K562 (cell line): ENCODE measurements at regions not wholly inside any gene's neighbourhood (a gene's known extent, or its start where the extent isn't known, plus 50 kb on each side); places are given as distances from the start of the nearest gene placed in this dataset.

Source experiments
- ATAC-seq: fragments of 200-7000 bp; cut with Tn5 transposase; 3 replicates; pipeline ENCODE4 v1.9.1; 2020; ENCODE audit warnings: moderate library complexity
- BruUV-seq: library from RNA; stranded (reverse); fragments of 400-500 nt; replicated peaks from 2 replicates; lab custom pipeline; 2021; lab: Mats Ljungman, UMichigan
- CTCF ChIA-PET: fragments of 300-600 bp; formaldehyde crosslinking; extraction: SDS; loops from one replicate; lab custom pipeline; 2021; ENCODE audit warnings: low intra/inter-chr PET ratio; lab: Yijun Ruan, JAX
- POLR2A ChIA-PET: fragments of 300-600, 350-650 bp; sonication (Branson Sonifier 250); formaldehyde crosslinking; extraction: SDS; loops from one replicate; lab custom pipeline; 2021; ENCODE audit warnings: antibody characterized with exemption, inconsistent platforms; lab: Yijun Ruan, JAX
- DNase-seq, 4 experiments: peaks; one replicate each; pipeline versions ENCODE4 v3.0.0 to v3.0.0-alpha.2; 2011 to 2018; ENCODE audit warnings: low spot score in 3 of 4, mixed read lengths in 3 of 4; ENCODE audit errors: extremely low read depth in 1 of 4
- FAIRE-seq: peaks from 2 replicates; lab custom pipeline; 2011; peaks lifted over from hg19 to GRCh38; lab: Jason Lieb, UNC
- H2AFZ ChIP-seq: 2 replicates; pipeline ENCODE4 v1.6.0; 2011; ENCODE audit warnings: low read depth, low read length, control low read depth, inconsistent platforms
- H3K27ac ChIP-seq: fragments of 200-600 bp; 3 replicates; pipeline ENCODE4 v1.8.0; 2011; ENCODE audit warnings: low read depth, mild to moderate bottlenecking, control low read depth, inconsistent platforms, low read length, moderate library complexity, mixed read lengths; ENCODE audit errors: extremely low read depth
- H3K27me3 ChIP-seq, 2 experiments: fragments of 300-600 bp in 1 of 2; 2 replicates in 1 of 2; 3 replicates in 1 of 2; pipeline versions ENCODE4 v1.6.0 to v1.8.0; 2011; ENCODE audit warnings: inconsistent platforms in 2 of 2, low read length in 2 of 2, mild to moderate bottlenecking in 1 of 2, mixed read lengths in 1 of 2, moderate library complexity in 1 of 2; ENCODE audit not compliant: control insufficient read depth in 2 of 2, insufficient read depth in 2 of 2
- H3K36me3 ChIP-seq: fragments of 300-600 bp; 3 replicates; pipeline ENCODE4 v1.8.0; 2011; ENCODE audit warnings: mild to moderate bottlenecking, low read length, inconsistent platforms; ENCODE audit not compliant: control insufficient read depth, insufficient read depth
- H3K4me1 ChIP-seq, 2 experiments: fragments of 200-600 bp in 1 of 2; replicated peaks in 1 of 2; 2 replicates in 1 of 2; 3 replicates in 1 of 2; pipeline versions ENCODE4 v1.5.1 to v1.8.0; 2011; ENCODE audit warnings: inconsistent platforms in 2 of 2, low read length in 2 of 2, mild to moderate bottlenecking in 1 of 2, mixed read lengths in 1 of 2, moderate library complexity in 1 of 2; ENCODE audit not compliant: control insufficient read depth in 2 of 2, insufficient read depth in 2 of 2
- H3K4me2 ChIP-seq: 2 replicates; pipeline ENCODE4 v1.6.1; 2011; ENCODE audit warnings: low read length, control low read depth, inconsistent platforms, mixed read lengths; ENCODE audit not compliant: insufficient read depth
- H3K4me3 ChIP-seq: fragments of 200-600 bp; sonication (generic), shearing (Covaris generic); 2 replicates; pipeline ENCODE4 v1.5.1; 2016; ENCODE audit warnings: control low read depth, inconsistent platforms
- H3K79me2 ChIP-seq: fragments of 200-600 bp; 3 replicates; pipeline ENCODE4 v1.8.0; 2011; ENCODE audit warnings: low read length, inconsistent platforms; ENCODE audit not compliant: control insufficient read depth, insufficient read depth
- H3K9ac ChIP-seq, 2 experiments: 2 replicates each; pipeline versions ENCODE4 v1.6.0 to v1.6.1; 2011; ENCODE audit warnings: low read depth in 2 of 2, low read length in 2 of 2, control low read depth in 1 of 2, inconsistent platforms in 1 of 2, mild to moderate bottlenecking in 1 of 2, mixed read lengths in 1 of 2; ENCODE audit not compliant: insufficient read depth in 1 of 2
- H3K9me1 ChIP-seq: one replicate; pipeline ENCODE4 v1.6.0; 2011; ENCODE audit warnings: inconsistent platforms, mild to moderate bottlenecking, low read length, moderate library complexity; ENCODE audit not compliant: control insufficient read depth, insufficient read depth
- H3K9me3 ChIP-seq: replicated peaks from 2 replicates; pipeline ENCODE4 v1.5.1; 2011; ENCODE audit warnings: low read depth, low read length, inconsistent platforms; ENCODE audit not compliant: control insufficient read depth, insufficient read depth
- H4K20me1 ChIP-seq: replicated peaks from 2 replicates; pipeline ENCODE4 v1.6.1; 2011; ENCODE audit warnings: low read length, inconsistent platforms, mixed read lengths; ENCODE audit not compliant: control insufficient read depth, insufficient read depth
- BCL6 ChIP-seq: fragments of 250-450 bp; sonication (Bioruptor Pico); IDR thresholded peaks from 2 replicates; pipeline ENCODE4 v1.4.0; 2020
- CBFA2T3 ChIP-seq: fragments of 450-650 bp; IDR thresholded peaks from 2 replicates; pipeline ENCODE4 v1.6.1; 2017
- CC2D1A ChIP-seq: fragments of 450-650 bp; IDR thresholded peaks from 2 replicates; pipeline ENCODE4 v1.6.1; 2017; ENCODE audit warnings: mild to moderate bottlenecking
- FIP1L1 ChIP-seq: fragments of 200-400 bp; formaldehyde crosslinking; IDR thresholded peaks from 2 replicates; pipeline ENCODE4 v1.6.1; 2018; ENCODE audit warnings: mild to moderate bottlenecking, low read depth, low read length; ENCODE audit not compliant: poor library complexity, severe bottlenecking
- HNRNPH1 ChIP-seq: fragments of 200-400 bp; formaldehyde crosslinking; optimal IDR thresholded peaks from 2 replicates; pipeline ENCODE3; 2017; ENCODE audit warnings: low read depth, mild to moderate bottlenecking, low read length, moderate library complexity
- ILK ChIP-seq: fragments of 450-650 bp; IDR thresholded peaks from 2 replicates; pipeline ENCODE4 v1.6.1; 2016; ENCODE audit warnings: missing genetic modification characterization, low read depth, mild to moderate bottlenecking, missing compliant biosample characterization, moderate library complexity, borderline replicate concordance
- RBM39 ChIP-seq: fragments of 200-400 bp; formaldehyde crosslinking; optimal IDR thresholded peaks from 2 replicates; pipeline ENCODE3; 2018; ENCODE audit warnings: low read depth, low read length
- TAF9B ChIP-seq: fragments of 450-650 bp; IDR thresholded peaks from 2 replicates; pipeline ENCODE4 v1.6.1; 2018; ENCODE audit warnings: mild to moderate bottlenecking; ENCODE audit not compliant: partially characterized antibody
- TCF7 ChIP-seq: sonication (generic); IDR thresholded peaks from 2 replicates; pipeline ENCODE4 v1.6.1; 2016; ENCODE audit warnings: antibody characterized with exemption, borderline replicate concordance
- ZNF589 ChIP-seq: fragments of 200-800 bp; sonication (Bioruptor generic); IDR thresholded peaks from 2 replicates; pipeline ENCODE4 v1.6.1; 2016; ENCODE audit warnings: low read depth, missing genetic modification characterization, missing compliant biosample characterization
- WGBS: fragments of 100-300 bp; shearing (Covaris generic); methylation state at CpG from one replicate; pipeline ENCODE4 v1.1.6; 2016; ENCODE audit warnings: low coverage, mixed read lengths; ENCODE audit not compliant: insufficient coverage; ENCODE audit errors: missing lambda C conversion rate; 5-methylcytosine and 5-hydroxymethylcytosine counted together
- in situ Hi-C: fragments of 300-500 bp; cut with MboI; formaldehyde crosslinking; loops from 4 replicates; pipeline ENCODE4 v1.15.0; 2018; ENCODE audit warnings: inconsistent platforms, mixed read lengths
- intact Hi-C: fragments of 100-400 bp; cut with micrococcal nuclease; formaldehyde crosslinking; loops from 2 replicates; pipeline ENCODE4 v1.14.2; 2022
- TF ChIP-seq, protein P1 (sequence below), 2 experiments: fragments of 450-650 bp; formaldehyde crosslinking in 1 of 2; IDR thresholded peaks; 2 replicates each; pipeline versions ENCODE4 v1.4.0 to v1.6.1; 2014 to 2020; ENCODE audit warnings: mild to moderate bottlenecking in 2 of 2, borderline replicate concordance in 1 of 2, low read depth in 1 of 2
- TF ChIP-seq, protein P2 (sequence below), 2 experiments: IDR thresholded peaks in 1 of 2; conservative IDR thresholded peaks in 1 of 2; 2 replicates each; pipeline ENCODE4 v1.6.1; 2016; ENCODE audit warnings: low read depth in 2 of 2, mild to moderate bottlenecking in 1 of 2, missing compliant biosample characterization in 1 of 2, missing genetic modification characterization in 1 of 2, moderate library complexity in 1 of 2

DNA sequence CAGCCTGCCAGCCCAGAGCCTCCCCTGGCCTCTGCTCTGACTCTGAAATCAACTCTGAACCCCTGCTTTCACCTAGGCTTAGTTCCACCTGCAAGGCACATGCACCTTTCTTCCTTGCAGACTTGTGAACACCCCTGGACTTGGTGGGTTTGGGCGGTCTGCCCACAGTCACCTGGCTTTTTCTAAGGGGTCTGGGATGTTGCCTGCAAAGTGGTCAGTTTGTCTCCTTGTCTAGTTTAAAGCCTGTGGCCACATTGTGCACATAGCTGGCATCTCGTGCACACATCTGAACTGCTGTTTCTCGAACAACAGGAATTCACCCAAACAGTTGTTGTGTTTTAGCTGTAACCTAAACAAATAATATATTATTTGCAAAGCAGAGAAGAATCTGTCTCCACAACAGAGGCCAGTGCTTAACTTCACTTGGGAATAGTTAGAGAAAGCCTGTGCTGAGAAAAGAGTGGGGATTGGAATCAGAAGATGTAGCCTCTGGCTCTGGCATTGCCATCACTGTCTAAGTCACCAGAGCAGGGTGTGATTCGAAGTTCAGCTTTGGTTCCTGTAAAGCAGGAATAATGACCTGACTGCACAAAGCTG is 108.5 kb downstream of the TMEM18 start:
- no TSS peak for BruUV-seq
- Histone ChIP-seq H2AFZ (no peak overlapping the region), H3K4me3 (no peak overlapping the region), H3K4me2 (no peak overlapping the region), H3K79me2 (no peaks in the 10 kb centered on the region), H3K36me3 (no peaks in the 10 kb centered on the region), H3K27ac (no peak overlapping the region), H3K9me3 (no peaks in the 10 kb centered on the region), H4K20me1 (no peaks in the 10 kb centered on the region), H3K9ac (no peak overlapping the region), H3K27me3 (peaks cover 26 to 44% of the 10 kb centered on the region in 2 experiments), H3K9me1 (no peaks in the 10 kb centered on the region), H3K4me1 (no peaks in the 10 kb centered on the region)
- ChIA-PET CTCF (no interaction called here), POLR2A (interaction anchor here (0.7 kb wide), 1 partner anchor 379 kb away, joined by 3 read pairs; no protein-coding TSS in a partner anchor)
- ATAC-seq (no peak), FAIRE-seq (no peak), DNase-seq (no peak)
- WGBS = 0% methylated on average over 4 of the region's 4 CpGs
- intact Hi-C loops (no loop called here), in situ Hi-C loops (no loop called here)
- TF ChIP-seq HNRNPH1 (no peak), FIP1L1 (no peak), CBFA2T3 (no peak), RBM39 (no peak), TAF9B (no peak), BCL6 (CRISPR knock-in tag) (no peak), CC2D1A (no peak), TCF7 (no peak), ILK (no peak), ZNF589 (CRISPR knock-in tag) (no peak)
- TF ChIP-seq, protein P1, sequence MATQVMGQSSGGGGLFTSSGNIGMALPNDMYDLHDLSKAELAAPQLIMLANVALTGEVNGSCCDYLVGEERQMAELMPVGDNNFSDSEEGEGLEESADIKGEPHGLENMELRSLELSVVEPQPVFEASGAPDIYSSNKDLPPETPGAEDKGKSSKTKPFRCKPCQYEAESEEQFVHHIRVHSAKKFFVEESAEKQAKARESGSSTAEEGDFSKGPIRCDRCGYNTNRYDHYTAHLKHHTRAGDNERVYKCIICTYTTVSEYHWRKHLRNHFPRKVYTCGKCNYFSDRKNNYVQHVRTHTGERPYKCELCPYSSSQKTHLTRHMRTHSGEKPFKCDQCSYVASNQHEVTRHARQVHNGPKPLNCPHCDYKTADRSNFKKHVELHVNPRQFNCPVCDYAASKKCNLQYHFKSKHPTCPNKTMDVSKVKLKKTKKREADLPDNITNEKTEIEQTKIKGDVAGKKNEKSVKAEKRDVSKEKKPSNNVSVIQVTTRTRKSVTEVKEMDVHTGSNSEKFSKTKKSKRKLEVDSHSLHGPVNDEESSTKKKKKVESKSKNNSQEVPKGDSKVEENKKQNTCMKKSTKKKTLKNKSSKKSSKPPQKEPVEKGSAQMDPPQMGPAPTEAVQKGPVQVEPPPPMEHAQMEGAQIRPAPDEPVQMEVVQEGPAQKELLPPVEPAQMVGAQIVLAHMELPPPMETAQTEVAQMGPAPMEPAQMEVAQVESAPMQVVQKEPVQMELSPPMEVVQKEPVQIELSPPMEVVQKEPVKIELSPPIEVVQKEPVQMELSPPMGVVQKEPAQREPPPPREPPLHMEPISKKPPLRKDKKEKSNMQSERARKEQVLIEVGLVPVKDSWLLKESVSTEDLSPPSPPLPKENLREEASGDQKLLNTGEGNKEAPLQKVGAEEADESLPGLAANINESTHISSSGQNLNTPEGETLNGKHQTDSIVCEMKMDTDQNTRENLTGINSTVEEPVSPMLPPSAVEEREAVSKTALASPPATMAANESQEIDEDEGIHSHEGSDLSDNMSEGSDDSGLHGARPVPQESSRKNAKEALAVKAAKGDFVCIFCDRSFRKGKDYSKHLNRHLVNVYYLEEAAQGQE (IDR thresholded peaks at IDR 0.05; ENCODE audit: borderline replicate concordance) = no peak
- TF ChIP-seq, protein P1 (CRISPR knock-in tag; IDR thresholded peaks at IDR 0.05; ENCODE audit: low read depth) = no peak
- TF ChIP-seq, protein P2, sequence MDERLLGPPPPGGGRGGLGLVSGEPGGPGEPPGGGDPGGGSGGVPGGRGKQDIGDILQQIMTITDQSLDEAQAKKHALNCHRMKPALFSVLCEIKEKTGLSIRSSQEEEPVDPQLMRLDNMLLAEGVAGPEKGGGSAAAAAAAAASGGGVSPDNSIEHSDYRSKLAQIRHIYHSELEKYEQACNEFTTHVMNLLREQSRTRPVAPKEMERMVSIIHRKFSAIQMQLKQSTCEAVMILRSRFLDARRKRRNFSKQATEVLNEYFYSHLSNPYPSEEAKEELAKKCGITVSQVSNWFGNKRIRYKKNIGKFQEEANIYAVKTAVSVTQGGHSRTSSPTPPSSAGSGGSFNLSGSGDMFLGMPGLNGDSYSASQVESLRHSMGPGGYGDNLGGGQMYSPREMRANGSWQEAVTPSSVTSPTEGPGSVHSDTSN (CRISPR knock-in tag; IDR thresholded peaks at IDR 0.05; ENCODE audit: low read depth) = no peak
- TF ChIP-seq, protein P2 (tag; conservative IDR thresholded peaks at IDR 0.05; ENCODE audit: low read depth) = no peak
